ENCODE measurements at regions not wholly inside any gene's neighbourhood (a gene's known extent, or its start where the extent isn't known, plus 50 kb on each side); places are given as distances from the start of the nearest gene placed in this dataset.
A peak's percentile ranks its signal among the peaks of the same experiment; 100 is the strongest.

GRCh38 chr6:22732176-22732970 lies 163.0 kb downstream of the HDGFL1 start:
- no peaks in the 10 kb centered on the region for H3K9me3 ChIP-seq (ENCODE audit: control insufficient read depth, insufficient read depth, low read depth, low read length)
- H3K27me3 ChIP-seq (ENCODE audit: control insufficient read depth, insufficient read depth, low read length), result no peaks in the 10 kb centered on the region
- DNase-seq (ENCODE audit: low read depth in 2 of 2), result peak; percentile 23 to 82
- no peaks in the 10 kb centered on the region for H3K4me1 ChIP-seq (ENCODE audit: control insufficient read depth, extremely low read depth, insufficient read depth, low read length)
- H2AFZ ChIP-seq (ENCODE audit: low read length), result no peak overlapping the region
- TF ChIP-seq EZH2 (IDR thresholded peaks at IDR 0.05; ENCODE audit: low read length, missing control alignments) (no peak), CTCF (conservative IDR thresholded peaks at IDR 0.05 in 1 of 2, IDR thresholded peaks at IDR 0.05 in 1 of 2; ENCODE audit: low read depth in 1 of 2, low read length in 2 of 2) (no peak)
- no peaks in the 10 kb centered on the region for H4K20me1 ChIP-seq (ENCODE audit: control insufficient read depth, extremely low read depth, insufficient read depth, low read length)
- no peak overlapping the region for H3K4me3 ChIP-seq (replicated peaks in 1 of 4; ENCODE audit: control extremely low read depth in 1 of 4, insufficient read depth in 1 of 4, low read depth in 3 of 4, low read length in 4 of 4)
- H3K27ac ChIP-seq (ENCODE audit: insufficient read depth, low read length), result no peak overlapping the region
- no peak overlapping the region for H3K9ac ChIP-seq (ENCODE audit: insufficient read depth, low read length)
- no peak overlapping the region for H3K4me2 ChIP-seq (ENCODE audit: extremely low read depth, insufficient read depth, low read length)
- H3K79me2 ChIP-seq (ENCODE audit: control insufficient read depth, insufficient read depth, low read length), result no peaks in the 10 kb centered on the region
- no peaks in the 10 kb centered on the region for H3K36me3 ChIP-seq (ENCODE audit: control insufficient read depth, insufficient read depth, low read length)

- TF ChIP-seq EZH2 (IDR thresholded peaks at IDR 0.05; ENCODE audit: low read length, missing control alignments) (no peak), CTCF (conservative IDR thresholded peaks at IDR 0.05 in 1 of 2, IDR thresholded peaks at IDR 0.05 in 1 of 2; ENCODE audit: low read depth in 1 of 2, low read length in 2 of 2) (no peak)
- no peak overlapping the region for H2AFZ ChIP-seq (ENCODE audit: low read length)
- no peak overlapping the region for H3K4me2 ChIP-seq (ENCODE audit: extremely low read depth, insufficient read depth, low read length)
- H3K79me2 ChIP-seq (ENCODE audit: control insufficient read depth, insufficient read depth, low read length), result no peaks in the 10 kb centered on the region
- no peak overlapping the region for H3K27ac ChIP-seq (ENCODE audit: insufficient read depth, low read length)
- H3K9ac ChIP-seq (ENCODE audit: insufficient read depth, low read length), result no peak overlapping the region
- no peak for DNase-seq (ENCODE audit: low read depth in 2 of 2)
- H3K4me3 ChIP-seq (replicated peaks in 1 of 4; ENCODE audit: control extremely low read depth in 1 of 4, insufficient read depth in 1 of 4, low read depth in 3 of 4, low read length in 4 of 4), result no peak overlapping the region
- no peaks in the 10 kb centered on the region for H3K4me1 ChIP-seq (ENCODE audit: control insufficient read depth, extremely low read depth, insufficient read depth, low read length)
- H4K20me1 ChIP-seq (ENCODE audit: control insufficient read depth, extremely low read depth, insufficient read depth, low read length), result no peaks in the 10 kb centered on the region
- H3K36me3 ChIP-seq (ENCODE audit: control insufficient read depth, insufficient read depth, low read length), result no peaks in the 10 kb centered on the region
- H3K27me3 ChIP-seq (ENCODE audit: control insufficient read depth, insufficient read depth, low read length), result no peaks in the 10 kb centered on the region
- no peaks in the 10 kb centered on the region for H3K9me3 ChIP-seq (ENCODE audit: control insufficient read depth, insufficient read depth, low read depth, low read length)
Observed at GRCh38 chr6:22736740-22737139, 167.4 kb downstream of the HDGFL1 start.

- H3K4me2 ChIP-seq (ENCODE audit: extremely low read depth, insufficient read depth, low read length), result no peak overlapping the region
- H3K27ac ChIP-seq (ENCODE audit: insufficient read depth, low read length), result no peak overlapping the region
- no peaks in the 10 kb centered on the region for H3K9me3 ChIP-seq (ENCODE audit: control insufficient read depth, insufficient read depth, low read depth, low read length)
- H3K27me3 ChIP-seq (ENCODE audit: control insufficient read depth, insufficient read depth, low read length), result no peaks in the 10 kb centered on the region
- no peak overlapping the region for H3K4me3 ChIP-seq (replicated peaks in 1 of 4; ENCODE audit: control extremely low read depth in 1 of 4, insufficient read depth in 1 of 4, low read depth in 3 of 4, low read length in 4 of 4)
- no peaks in the 10 kb centered on the region for H3K36me3 ChIP-seq (ENCODE audit: control insufficient read depth, insufficient read depth, low read length)
- DNase-seq (ENCODE audit: low read depth in 2 of 2), result peak; percentile 51 to 70
- H4K20me1 ChIP-seq (ENCODE audit: control insufficient read depth, extremely low read depth, insufficient read depth, low read length), result no peaks in the 10 kb centered on the region
- no peaks in the 10 kb centered on the region for H3K4me1 ChIP-seq (ENCODE audit: control insufficient read depth, extremely low read depth, insufficient read depth, low read length)
- H2AFZ ChIP-seq (ENCODE audit: low read length), result no peak overlapping the region
- no peaks in the 10 kb centered on the region for H3K79me2 ChIP-seq (ENCODE audit: control insufficient read depth, insufficient read depth, low read length)
- H3K9ac ChIP-seq (ENCODE audit: insufficient read depth, low read length), result no peak overlapping the region
- peak; percentile 73 to 74 for TF ChIP-seq CTCF (conservative IDR thresholded peaks at IDR 0.05 in 1 of 2, IDR thresholded peaks at IDR 0.05 in 1 of 2; ENCODE audit: low read depth in 1 of 2, low read length in 2 of 2)
- TF ChIP-seq EZH2 (IDR thresholded peaks at IDR 0.05; ENCODE audit: low read length, missing control alignments), result no peak
Observed at GRCh38 chr6:22737331-22737730, 168.0 kb downstream of the HDGFL1 start.
